Endothelial cell of umbilical vein (primary cell): ENCODE measurements at regions not wholly inside any gene's neighbourhood (a gene's known extent, or its start where the extent isn't known, plus 50 kb on each side); places are given as distances from the start of the nearest gene placed in this dataset.

Experiments
- BruUV-seq: library from RNA; stranded (reverse); fragments of 400-500 nt; replicated peaks from 2 replicates; lab custom pipeline; 2021; lab: Mats Ljungman, UMichigan
- CTCF ChIA-PET: fragments of 300-600, 350-600 bp; sonication (Branson Sonifier 250); formaldehyde crosslinking; loops from one replicate; lab custom pipeline; 2021; ENCODE audit warnings: antibody characterized with exemption, inconsistent platforms; lab: Charles Lee
- POLR2A ChIA-PET: fragments of 300-600, 350-600 bp; sonication (Branson Sonifier 250); formaldehyde crosslinking; loops from one replicate; lab custom pipeline; 2021; ENCODE audit warnings: antibody characterized with exemption, inconsistent platforms; lab: Charles Lee
- DNase-seq: peaks from one replicate; pipeline ENCODE4 v3.0.0-alpha.2; 2011; ENCODE audit warnings: low read depth, low spot score
- FAIRE-seq: peaks from 2 replicates; lab custom pipeline; 2011; peaks lifted over from hg19 to GRCh38; lab: Jason Lieb, UNC
- H2AFZ ChIP-seq: 2 replicates; pipeline ENCODE4 v1.6.0; 2012; ENCODE audit warnings: low read depth, low read length, control low read depth, inconsistent platforms
- H3K27ac ChIP-seq: 2 replicates; pipeline ENCODE4 v1.5.1; 2011; ENCODE audit warnings: low read depth, mild to moderate bottlenecking, control low read depth, low read length, moderate library complexity; ENCODE audit not compliant: insufficient read depth
- H3K27me3 ChIP-seq, 2 experiments: 2 replicates each; pipeline versions ENCODE4 v1.6.0 to v1.6.1; 2011; ENCODE audit warnings: low read length in 2 of 2, mixed read lengths in 1 of 2; ENCODE audit not compliant: control insufficient read depth in 2 of 2, insufficient read depth in 2 of 2
- H3K36me3 ChIP-seq, 2 experiments: 2 replicates in 1 of 2; 3 replicates in 1 of 2; pipeline ENCODE4 v1.5.1; 2011; ENCODE audit warnings: low read length in 2 of 2, mild to moderate bottlenecking in 1 of 2, moderate library complexity in 1 of 2; ENCODE audit not compliant: control insufficient read depth in 2 of 2, insufficient read depth in 2 of 2; ENCODE audit errors: extremely low read depth in 1 of 2
- H3K4me1 ChIP-seq: 3 replicates; pipeline ENCODE4 v1.5.1; 2011; ENCODE audit warnings: mild to moderate bottlenecking, low read length; ENCODE audit not compliant: control insufficient read depth, insufficient read depth; ENCODE audit errors: extremely low read depth
- H3K4me2 ChIP-seq: 2 replicates; pipeline ENCODE4 v1.6.1; 2011; ENCODE audit warnings: low read length, control low read depth, mixed read lengths; ENCODE audit not compliant: insufficient read depth
- H3K4me3 ChIP-seq, 3 experiments: fragments of 200-600 bp in 1 of 3; sonication (generic), shearing (Covaris generic) in 1 of 3; replicated peaks in 1 of 3; 2 replicates each; pipeline ENCODE4 v1.5.1; 2011 to 2016; ENCODE audit warnings: control low read depth in 3 of 3, low read length in 3 of 3, mild to moderate bottlenecking in 2 of 3, inconsistent platforms in 1 of 3, low read depth in 1 of 3, moderate library complexity in 1 of 3; ENCODE audit not compliant: insufficient read depth in 1 of 3
- H3K79me2 ChIP-seq: 2 replicates; pipeline ENCODE4 v1.6.0; 2012; ENCODE audit warnings: low read length, inconsistent platforms; ENCODE audit not compliant: control insufficient read depth, insufficient read depth
- H3K9ac ChIP-seq: replicated peaks from 2 replicates; pipeline ENCODE3; 2011; ENCODE audit warnings: low read length, control low read depth; ENCODE audit not compliant: insufficient read depth; ENCODE audit errors: extremely low read depth
- H3K9me1 ChIP-seq: replicated peaks from 3 replicates; pipeline ENCODE4 v1.6.0; 2011; ENCODE audit warnings: mild to moderate bottlenecking, low read length; ENCODE audit not compliant: control insufficient read depth, insufficient read depth; ENCODE audit errors: extremely low read depth
- H3K9me3 ChIP-seq: replicated peaks from 2 replicates; pipeline ENCODE4 v1.5.1; 2012; ENCODE audit warnings: low read length, inconsistent platforms; ENCODE audit not compliant: control insufficient read depth, insufficient read depth
- H4K20me1 ChIP-seq: replicated peaks from 2 replicates; pipeline ENCODE3; 2011; ENCODE audit warnings: mild to moderate bottlenecking, low read length; ENCODE audit not compliant: control insufficient read depth, insufficient read depth; ENCODE audit errors: extremely low read depth
- EZH2 ChIP-seq: IDR thresholded peaks from 2 replicates; pipeline ENCODE4 v1.6.1; 2012; ENCODE audit warnings: borderline replicate concordance, low read depth, mild to moderate bottlenecking, moderate library complexity, low read length, inconsistent platforms; ENCODE audit not compliant: severe bottlenecking
- FOS ChIP-seq: IDR thresholded peaks from 2 replicates; pipeline ENCODE4 v1.6.1; 2011; ENCODE audit warnings: mild to moderate bottlenecking, low read length, moderate library complexity, borderline replicate concordance; ENCODE audit not compliant: insufficient read depth
- GATA2 ChIP-seq: IDR thresholded peaks from 2 replicates; pipeline ENCODE4 v1.7.0; 2011; ENCODE audit warnings: low read depth, mild to moderate bottlenecking, moderate library complexity, mixed read lengths, low read length; ENCODE audit not compliant: insufficient read length, insufficient read depth
- JUN ChIP-seq: IDR thresholded peaks from 2 replicates; pipeline ENCODE4 v1.6.1; 2011; ENCODE audit warnings: borderline replicate concordance, low read depth; ENCODE audit not compliant: insufficient read length, insufficient read depth
- MYC ChIP-seq: IDR thresholded peaks from one replicate; pipeline ENCODE4 v1.6.1; 2011; ENCODE audit warnings: mild to moderate bottlenecking, low read depth, low read length
- POLR2A ChIP-seq: IDR thresholded peaks from 2 replicates; pipeline ENCODE4 v1.6.1; 2012; ENCODE audit warnings: low read depth, mild to moderate bottlenecking, control low read depth, low read length
- POLR2AphosphoS5 ChIP-seq: IDR thresholded peaks from 2 replicates; pipeline ENCODE4 v1.6.1; 2012; ENCODE audit warnings: low read depth, mild to moderate bottlenecking, control low read depth, low read length, moderate library complexity; ENCODE audit not compliant: insufficient read depth
- dilution Hi-C: fragments of 300-500 bp; cut with MboI; formaldehyde crosslinking; loops from one replicate; pipeline ENCODE4 v1.15.0; 2019; ENCODE audit warnings: low sequenced_read_pairs; ENCODE audit not compliant: extremely low pct_ligation_motif_present
- intact Hi-C: fragments of 100-400 bp; cut with micrococcal nuclease; formaldehyde crosslinking; loops from one replicate; pipeline ENCODE4 v1.10.0; 2022
- TF ChIP-seq, protein P1 (sequence below): IDR thresholded peaks from 2 replicates; pipeline ENCODE4 v1.6.1; 2011; ENCODE audit not compliant: insufficient read depth, insufficient read length
- TF ChIP-seq, protein P2 (sequence below), 2 donors: IDR thresholded peaks; 1 replicate in 1 of 2; 2 replicates in 1 of 2; pipeline ENCODE4 v1.5.1; 2011; ENCODE audit warnings: low read length in 2 of 2, mild to moderate bottlenecking in 2 of 2, moderate library complexity in 2 of 2, control low read depth in 1 of 2, inconsistent platforms in 1 of 2, low read depth in 1 of 2; ENCODE audit not compliant: insufficient read depth in 1 of 2; ENCODE audit errors: extremely low read depth in 1 of 2

DNA sequence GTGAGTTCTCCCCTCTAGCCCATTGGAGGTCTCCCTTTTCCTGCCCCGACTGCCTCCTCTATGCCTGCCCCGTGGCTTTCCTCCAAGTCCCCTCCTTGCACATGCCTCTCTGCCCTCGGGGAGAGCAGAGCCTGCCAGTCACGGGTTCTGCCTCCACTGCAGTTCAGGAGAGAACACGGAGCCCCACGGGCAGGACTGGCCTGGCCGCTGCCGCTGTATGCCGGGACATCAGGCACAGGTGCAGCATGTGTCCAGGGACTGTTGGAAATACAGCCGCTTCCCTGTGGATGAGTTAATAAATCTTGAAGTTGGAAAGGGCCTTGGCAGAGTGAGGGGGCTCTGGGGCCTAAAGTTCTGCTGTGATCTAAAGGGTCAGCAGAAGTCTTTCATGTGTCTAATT lies 676.6 kb downstream of the MATN1 start:
- Histone ChIP-seq H3K9ac (no peak overlapping the region), H4K20me1 (no peaks in the 10 kb centered on the region), H3K9me3 (no peaks in the 10 kb centered on the region), H3K9me1 (no peaks in the 10 kb centered on the region), H3K4me1 (no peaks in the 10 kb centered on the region), H3K4me2 (no peak overlapping the region), H3K27ac (no peak overlapping the region), H3K36me3 (no peaks in the 10 kb centered on the region), H3K79me2 (no peaks in the 10 kb centered on the region), H3K4me3 (no peak overlapping the region), H2AFZ (no peak overlapping the region), H3K27me3 (no peaks in the 10 kb centered on the region)
- ChIA-PET CTCF (no interaction called here), POLR2A (no interaction called here)
- intact Hi-C loops, result no loop called here
- DNase-seq, result no peak
- FAIRE-seq, result no peak
- no TSS peak for BruUV-seq
- dilution Hi-C loops, result no loop called here
- no peak for TF ChIP-seq MYC

DNA sequence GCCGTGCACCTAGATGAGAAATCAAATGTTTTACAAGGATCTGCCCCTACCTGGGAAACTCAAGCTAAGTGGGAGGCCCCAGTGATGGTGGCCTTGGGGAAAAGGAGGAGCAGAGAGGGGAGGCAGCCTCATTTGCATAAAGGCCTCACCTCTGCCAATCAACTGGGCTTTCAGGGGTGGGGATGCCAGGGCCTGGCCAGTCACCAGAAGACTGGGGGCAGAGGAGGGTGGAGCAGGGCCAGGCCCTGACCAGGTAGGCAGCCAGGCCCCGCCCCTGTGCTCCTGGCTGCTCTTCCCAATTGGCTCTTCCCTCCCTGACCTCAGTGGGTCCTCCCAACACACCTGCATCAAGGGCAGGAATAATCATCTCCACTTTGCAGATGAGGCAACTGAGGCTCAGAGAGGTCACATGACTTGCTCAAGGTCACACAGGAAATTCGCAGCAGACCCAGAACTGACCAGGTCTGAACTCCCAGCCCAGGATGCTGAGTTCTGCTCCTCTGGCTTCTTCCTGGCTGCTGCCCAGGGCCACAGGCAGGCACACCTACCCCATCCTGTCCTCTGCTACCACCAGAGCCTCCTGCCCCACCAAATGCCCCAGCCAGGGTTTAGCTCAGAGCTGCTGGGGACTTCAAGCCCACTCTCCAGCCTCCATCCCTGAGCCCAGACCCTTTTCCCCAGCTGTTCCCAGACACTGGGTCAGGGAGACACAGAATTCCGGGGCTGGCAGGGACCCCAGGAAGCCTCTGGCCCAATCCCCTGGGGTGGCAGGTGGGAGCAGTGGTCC lies 677.9 kb downstream of the MATN1 start:
- Histone ChIP-seq H3K36me3 (no peaks in the 10 kb centered on the region), H3K4me1 (no peaks in the 10 kb centered on the region), H3K79me2 (no peaks in the 10 kb centered on the region), H2AFZ (no peak overlapping the region), H3K4me3 (no peak overlapping the region), H4K20me1 (no peaks in the 10 kb centered on the region), H3K27me3 (no peaks in the 10 kb centered on the region), H3K9me3 (no peaks in the 10 kb centered on the region), H3K9me1 (no peaks in the 10 kb centered on the region), H3K9ac (no peak overlapping the region), H3K4me2 (no peak overlapping the region), H3K27ac (no peak overlapping the region)
- TF ChIP-seq, protein P1, sequence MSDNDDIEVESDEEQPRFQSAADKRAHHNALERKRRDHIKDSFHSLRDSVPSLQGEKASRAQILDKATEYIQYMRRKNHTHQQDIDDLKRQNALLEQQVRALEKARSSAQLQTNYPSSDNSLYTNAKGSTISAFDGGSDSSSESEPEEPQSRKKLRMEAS, result no peak
- TF ChIP-seq POLR2A, result no peak
- TF ChIP-seq GATA2, result no peak
- no peak for TF ChIP-seq MYC
- TF ChIP-seq, protein P2, sequence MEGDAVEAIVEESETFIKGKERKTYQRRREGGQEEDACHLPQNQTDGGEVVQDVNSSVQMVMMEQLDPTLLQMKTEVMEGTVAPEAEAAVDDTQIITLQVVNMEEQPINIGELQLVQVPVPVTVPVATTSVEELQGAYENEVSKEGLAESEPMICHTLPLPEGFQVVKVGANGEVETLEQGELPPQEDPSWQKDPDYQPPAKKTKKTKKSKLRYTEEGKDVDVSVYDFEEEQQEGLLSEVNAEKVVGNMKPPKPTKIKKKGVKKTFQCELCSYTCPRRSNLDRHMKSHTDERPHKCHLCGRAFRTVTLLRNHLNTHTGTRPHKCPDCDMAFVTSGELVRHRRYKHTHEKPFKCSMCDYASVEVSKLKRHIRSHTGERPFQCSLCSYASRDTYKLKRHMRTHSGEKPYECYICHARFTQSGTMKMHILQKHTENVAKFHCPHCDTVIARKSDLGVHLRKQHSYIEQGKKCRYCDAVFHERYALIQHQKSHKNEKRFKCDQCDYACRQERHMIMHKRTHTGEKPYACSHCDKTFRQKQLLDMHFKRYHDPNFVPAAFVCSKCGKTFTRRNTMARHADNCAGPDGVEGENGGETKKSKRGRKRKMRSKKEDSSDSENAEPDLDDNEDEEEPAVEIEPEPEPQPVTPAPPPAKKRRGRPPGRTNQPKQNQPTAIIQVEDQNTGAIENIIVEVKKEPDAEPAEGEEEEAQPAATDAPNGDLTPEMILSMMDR (IDR thresholded peaks at IDR 0.05; ENCODE audit: extremely low read depth in 1 of 2, insufficient read depth in 1 of 2, low read depth in 1 of 2, low read length in 2 of 2), result no peak
- no peak for TF ChIP-seq EZH2
- no peak for TF ChIP-seq FOS
- no peak for TF ChIP-seq POLR2AphosphoS5
- no peak for TF ChIP-seq JUN
- dilution Hi-C loops (no loop called here), intact Hi-C loops (no loop called here)
- no peak for FAIRE-seq
- ChIA-PET POLR2A (no interaction called here), CTCF (no interaction called here)
- BruUV-seq, result no TSS peak
- DNase-seq, result no peak
